Loucy (cell line): ENCODE measurements at regions not wholly inside any gene's neighbourhood (a gene's known extent, or its start where the extent isn't known, plus 50 kb on each side); places are given as distances from the start of the nearest gene placed in this dataset.

Experiments
- EZH2phosphoT487 ChIP-seq: fragments of 200-600 bp; IDR thresholded peaks from 2 replicates; pipeline ENCODE4 v1.6.1; 2018; ENCODE audit warnings: antibody characterized with exemption, mild to moderate bottlenecking, moderate library complexity, borderline replicate concordance
- TF ChIP-seq, protein P1 (sequence below): fragments of 200-600 bp; sonication (generic); conservative IDR thresholded peaks from 2 replicates; pipeline ENCODE4 v1.5.1; 2014; ENCODE audit warnings: mild to moderate bottlenecking, antibody characterized with exemption, low read length

DNA sequence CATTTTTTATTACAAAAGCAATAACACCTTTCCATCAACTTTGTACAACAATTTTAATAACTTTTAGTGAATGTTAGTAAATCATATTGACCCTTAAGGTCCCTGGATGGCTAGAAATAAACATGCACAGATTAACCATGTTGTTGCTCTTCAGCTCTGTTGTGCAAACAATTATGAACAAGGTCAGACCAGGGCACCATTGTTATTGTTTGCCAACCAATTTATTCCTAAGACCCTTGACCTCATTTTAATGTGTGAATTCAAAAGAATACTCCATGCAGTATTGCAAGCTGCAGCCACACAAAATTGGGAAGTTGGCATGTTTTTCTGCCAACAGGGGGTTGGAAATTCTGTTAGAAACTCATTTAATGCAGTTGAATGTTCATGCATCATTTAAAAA is 426.6 kb upstream of the MAP3K7 start:
- TF ChIP-seq, protein P1, sequence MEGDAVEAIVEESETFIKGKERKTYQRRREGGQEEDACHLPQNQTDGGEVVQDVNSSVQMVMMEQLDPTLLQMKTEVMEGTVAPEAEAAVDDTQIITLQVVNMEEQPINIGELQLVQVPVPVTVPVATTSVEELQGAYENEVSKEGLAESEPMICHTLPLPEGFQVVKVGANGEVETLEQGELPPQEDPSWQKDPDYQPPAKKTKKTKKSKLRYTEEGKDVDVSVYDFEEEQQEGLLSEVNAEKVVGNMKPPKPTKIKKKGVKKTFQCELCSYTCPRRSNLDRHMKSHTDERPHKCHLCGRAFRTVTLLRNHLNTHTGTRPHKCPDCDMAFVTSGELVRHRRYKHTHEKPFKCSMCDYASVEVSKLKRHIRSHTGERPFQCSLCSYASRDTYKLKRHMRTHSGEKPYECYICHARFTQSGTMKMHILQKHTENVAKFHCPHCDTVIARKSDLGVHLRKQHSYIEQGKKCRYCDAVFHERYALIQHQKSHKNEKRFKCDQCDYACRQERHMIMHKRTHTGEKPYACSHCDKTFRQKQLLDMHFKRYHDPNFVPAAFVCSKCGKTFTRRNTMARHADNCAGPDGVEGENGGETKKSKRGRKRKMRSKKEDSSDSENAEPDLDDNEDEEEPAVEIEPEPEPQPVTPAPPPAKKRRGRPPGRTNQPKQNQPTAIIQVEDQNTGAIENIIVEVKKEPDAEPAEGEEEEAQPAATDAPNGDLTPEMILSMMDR, result no peak
- no peak for TF ChIP-seq EZH2phosphoT487
